ENCODE measurements at regions not wholly inside any gene's neighbourhood (a gene's known extent, or its start where the extent isn't known, plus 50 kb on each side); places are given as distances from the start of the nearest gene placed in this dataset.

- Mint-ChIP-seq H3K36me3 (ENCODE audit: low read depth, unreplicated experiment) (peaks cover 18% of the 10 kb centered on the region), H3K9me3 (ENCODE audit: unreplicated experiment) (no peaks in the 10 kb centered on the region), H3K27ac (ENCODE audit: unreplicated experiment) (peak overlapping the region; percentile 72), H3K4me3 (ENCODE audit: unreplicated experiment) (no peak overlapping the region), H3K4me1 (ENCODE audit: unreplicated experiment) (peaks cover 57% of the 10 kb centered on the region), H3K27me3 (ENCODE audit: unreplicated experiment) (peaks cover 18% of the 10 kb centered on the region)
- no peak for DNase-seq (ENCODE audit: low spot score)
- no peak for TF ChIP-seq CTCF (IDR thresholded peaks at IDR 0.05; ENCODE audit: unreplicated experiment)
Observed at GRCh38 chr17:77479372-77480198, 338.8 kb downstream of the SEC14L1 start.

GRCh38 chr17:77480199-77480508 lies 339.4 kb downstream of the SEC14L1 start:
- H3K4me1 Mint-ChIP-seq (ENCODE audit: unreplicated experiment) = peaks cover 51% of the 10 kb centered on the region
- no peak for DNase-seq (ENCODE audit: low spot score)
- H3K9me3 Mint-ChIP-seq (ENCODE audit: unreplicated experiment) = no peaks in the 10 kb centered on the region
- H3K27me3 Mint-ChIP-seq (ENCODE audit: unreplicated experiment) = peaks cover 15% of the 10 kb centered on the region
- H3K4me3 Mint-ChIP-seq (ENCODE audit: unreplicated experiment) = no peak overlapping the region
- no peak for TF ChIP-seq CTCF (IDR thresholded peaks at IDR 0.05; ENCODE audit: unreplicated experiment)
- peaks cover 18% of the 10 kb centered on the region for H3K36me3 Mint-ChIP-seq (ENCODE audit: low read depth, unreplicated experiment)
- H3K27ac Mint-ChIP-seq (ENCODE audit: unreplicated experiment) = no peak overlapping the region

- Mint-ChIP-seq H3K4me1 (ENCODE audit: unreplicated experiment) (peaks cover 46% of the 10 kb centered on the region), H3K27ac (ENCODE audit: unreplicated experiment) (no peak overlapping the region), H3K27me3 (ENCODE audit: unreplicated experiment) (peaks cover 15% of the 10 kb centered on the region), H3K9me3 (ENCODE audit: unreplicated experiment) (no peaks in the 10 kb centered on the region), H3K4me3 (ENCODE audit: unreplicated experiment) (no peak overlapping the region), H3K36me3 (ENCODE audit: low read depth, unreplicated experiment) (peaks cover 18% of the 10 kb centered on the region)
- no peak for DNase-seq (ENCODE audit: low spot score)
- TF ChIP-seq CTCF (IDR thresholded peaks at IDR 0.05; ENCODE audit: unreplicated experiment) = no peak
Observed at GRCh38 chr17:77480509-77481215, 339.9 kb downstream of the SEC14L1 start.

- H3K4me1 Mint-ChIP-seq (ENCODE audit: unreplicated experiment) = peaks cover 40% of the 10 kb centered on the region
- peak overlapping the region; percentile 65 for H3K4me3 Mint-ChIP-seq (ENCODE audit: unreplicated experiment)
- no peaks in the 10 kb centered on the region for H3K9me3 Mint-ChIP-seq (ENCODE audit: unreplicated experiment)
- TF ChIP-seq CTCF (IDR thresholded peaks at IDR 0.05; ENCODE audit: unreplicated experiment) = no peak
- peaks cover 23% of the 10 kb centered on the region for H3K36me3 Mint-ChIP-seq (ENCODE audit: low read depth, unreplicated experiment)
- H3K27me3 Mint-ChIP-seq (ENCODE audit: unreplicated experiment) = peaks cover 18% of the 10 kb centered on the region
- H3K27ac Mint-ChIP-seq (ENCODE audit: unreplicated experiment) = peak overlapping the region; percentile 77
- no peak for DNase-seq (ENCODE audit: low spot score)
Observed at GRCh38 chr17:77481476-77482374, 341.0 kb downstream of the SEC14L1 start.
